MV-4-11 (cell line): ENCODE measurements at regions not wholly inside any gene's neighbourhood (a gene's known extent, or its start where the extent isn't known, plus 50 kb on each side); places are given as distances from the start of the nearest gene placed in this dataset.
"Not testable (repeated sequence)": the region's sequence is repeated elsewhere in the genome, so short reads cannot be mapped to it uniquely, and the experiment has no call there.

Source experiments
- DNase-seq: peaks from one replicate; lab custom pipeline; 2025; lab: John Stamatoyannopoulos, UW

DNA sequence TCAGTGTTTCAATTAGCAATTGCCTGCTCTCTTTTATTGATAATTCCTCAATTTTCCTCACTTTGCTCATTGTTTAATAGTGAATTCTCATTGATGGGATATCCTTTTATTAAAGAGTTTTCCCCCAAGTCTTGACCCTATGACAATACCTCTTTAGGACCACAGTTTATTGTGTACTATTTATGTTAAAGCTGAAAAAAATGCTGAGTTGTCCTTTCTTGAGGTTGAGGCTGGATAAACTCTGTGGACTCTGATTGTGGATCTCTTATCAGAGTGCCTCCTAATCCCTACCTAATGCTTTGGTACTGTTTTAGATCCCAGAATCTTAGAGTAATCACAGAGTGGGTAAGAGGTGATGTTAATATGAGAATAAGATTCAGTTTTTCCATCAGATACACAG lies 416.3 kb upstream of the GBE1 start:
- no peak for DNase-seq

DNA sequence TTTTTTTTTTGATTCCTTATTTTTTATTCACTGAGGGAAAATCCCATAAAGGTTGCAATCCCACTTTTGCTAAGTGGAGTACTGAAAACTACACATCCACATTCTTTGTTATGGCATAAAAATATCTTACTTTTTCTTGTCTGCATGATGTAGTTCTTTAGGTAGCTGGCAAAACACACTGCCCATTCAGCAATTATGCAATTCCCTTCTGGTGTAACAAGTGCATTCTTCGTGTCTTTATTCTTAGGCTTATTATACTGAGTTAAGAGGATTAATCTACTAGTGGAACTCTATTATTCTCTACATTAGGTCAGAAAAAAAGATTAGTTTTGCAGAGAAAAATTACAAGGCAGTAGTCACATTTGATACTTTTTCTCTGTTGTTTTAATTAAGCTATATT lies 403.8 kb upstream of the GBE1 start:
- no peak for DNase-seq

DNA sequence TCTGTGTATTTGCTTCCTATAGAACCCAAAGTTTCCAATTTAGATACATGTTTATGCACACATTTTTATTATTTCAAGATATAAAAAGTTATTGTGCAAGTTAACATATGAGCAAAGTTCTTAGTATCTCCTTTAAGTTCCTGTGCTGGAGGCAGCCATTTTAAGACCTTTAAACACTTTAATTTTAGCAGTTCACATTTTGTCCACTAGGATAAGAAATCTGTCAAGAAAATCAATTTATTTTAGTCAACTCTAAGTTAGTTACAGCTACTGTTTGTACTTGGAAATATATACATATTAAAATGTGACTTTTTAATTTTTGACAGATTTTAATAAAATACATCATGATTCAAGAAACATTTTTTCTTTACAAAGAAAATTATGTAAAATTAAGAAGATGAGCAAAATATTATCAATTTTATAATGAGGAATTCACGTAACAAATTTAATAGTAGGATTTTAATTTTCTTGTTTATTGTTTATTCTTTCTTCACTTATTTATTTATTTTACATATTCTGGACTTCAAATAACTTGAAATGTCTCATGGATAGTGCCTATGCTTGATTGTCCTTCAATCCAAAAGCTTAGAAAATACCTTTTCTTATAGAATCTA lies 402.6 kb upstream of the GBE1 start:
- DNase-seq, result peak; percentile 4

DNA sequence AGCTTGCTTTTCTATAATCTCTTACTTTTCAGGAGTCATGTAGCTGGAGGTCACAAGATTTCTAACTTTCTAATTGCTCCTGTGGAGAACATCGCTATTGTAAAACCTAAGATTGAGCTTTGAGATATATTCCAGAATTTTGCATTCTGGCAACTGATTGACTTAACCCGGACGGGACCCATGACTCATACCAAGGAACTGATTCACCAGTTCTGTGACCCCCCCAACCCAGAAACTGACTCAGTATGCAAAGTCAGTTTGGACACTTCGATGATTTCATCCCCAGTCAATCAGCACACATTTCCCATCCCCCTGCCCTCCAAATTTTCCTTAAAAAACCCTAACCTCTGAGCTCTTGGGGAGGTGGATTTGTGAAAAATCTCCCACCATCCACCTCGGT lies 396.5 kb upstream of the GBE1 start:
- no peak for DNase-seq

DNA sequence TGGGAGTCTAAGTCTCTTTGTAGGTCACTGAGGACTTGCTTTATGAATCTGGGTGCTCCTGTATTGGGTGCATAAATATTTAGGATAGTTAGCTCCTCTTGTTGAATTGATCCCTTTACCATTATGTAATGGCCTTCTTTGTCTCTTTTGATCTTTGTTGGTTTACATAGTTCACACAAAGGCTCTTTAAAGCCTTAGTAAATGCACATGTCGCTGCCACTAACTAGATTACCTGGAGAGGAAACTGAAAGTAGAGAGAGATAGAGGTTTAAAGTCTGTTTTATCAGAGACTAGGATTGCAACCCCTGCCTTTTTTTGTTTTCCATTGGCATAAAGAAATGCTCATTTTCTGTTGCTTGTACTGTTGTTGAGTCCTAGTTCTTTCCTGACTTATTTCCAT lies 392.4 kb upstream of the GBE1 start:
- not testable (repeated sequence) for DNase-seq

DNA sequence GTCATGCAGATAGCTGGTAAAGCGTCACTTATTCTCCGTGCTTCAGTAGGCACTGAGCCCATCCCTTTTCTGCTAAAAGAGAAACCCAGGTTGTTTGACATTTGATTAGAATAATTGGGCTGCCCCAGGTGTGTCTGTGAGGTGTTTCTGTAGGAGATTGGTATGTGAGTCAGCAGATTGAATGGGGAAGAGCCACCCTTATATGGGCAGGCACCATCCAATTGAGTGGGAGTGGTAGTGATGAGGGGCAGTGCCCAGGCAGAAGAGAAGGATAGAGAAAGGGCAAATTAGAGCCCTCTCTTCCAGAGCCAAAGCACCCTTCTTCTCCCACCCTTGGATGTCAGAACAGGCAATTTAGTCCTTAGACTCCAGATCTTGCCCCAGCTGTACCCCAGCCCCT lies 384.3 kb upstream of the GBE1 start:
- DNase-seq, result no peak

DNA sequence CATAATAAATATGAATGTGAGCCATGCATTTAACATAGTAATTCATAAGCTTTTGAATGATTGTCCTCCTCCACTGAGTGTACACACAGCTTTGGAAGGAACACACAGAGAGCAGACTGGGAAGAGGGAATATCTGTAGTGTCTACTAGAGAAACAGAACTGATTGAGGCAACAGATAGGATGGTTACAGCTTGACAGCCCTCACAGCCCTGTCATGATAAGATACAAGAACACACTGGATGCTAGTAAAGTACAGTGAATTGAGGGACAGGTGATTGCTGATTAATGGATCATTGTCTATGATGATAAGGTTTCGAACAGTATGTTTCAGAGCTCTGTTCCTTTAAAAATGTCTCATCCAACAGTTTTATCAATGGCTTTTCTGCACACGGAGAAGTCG lies 383.4 kb upstream of the GBE1 start:
- DNase-seq, result no peak

DNA sequence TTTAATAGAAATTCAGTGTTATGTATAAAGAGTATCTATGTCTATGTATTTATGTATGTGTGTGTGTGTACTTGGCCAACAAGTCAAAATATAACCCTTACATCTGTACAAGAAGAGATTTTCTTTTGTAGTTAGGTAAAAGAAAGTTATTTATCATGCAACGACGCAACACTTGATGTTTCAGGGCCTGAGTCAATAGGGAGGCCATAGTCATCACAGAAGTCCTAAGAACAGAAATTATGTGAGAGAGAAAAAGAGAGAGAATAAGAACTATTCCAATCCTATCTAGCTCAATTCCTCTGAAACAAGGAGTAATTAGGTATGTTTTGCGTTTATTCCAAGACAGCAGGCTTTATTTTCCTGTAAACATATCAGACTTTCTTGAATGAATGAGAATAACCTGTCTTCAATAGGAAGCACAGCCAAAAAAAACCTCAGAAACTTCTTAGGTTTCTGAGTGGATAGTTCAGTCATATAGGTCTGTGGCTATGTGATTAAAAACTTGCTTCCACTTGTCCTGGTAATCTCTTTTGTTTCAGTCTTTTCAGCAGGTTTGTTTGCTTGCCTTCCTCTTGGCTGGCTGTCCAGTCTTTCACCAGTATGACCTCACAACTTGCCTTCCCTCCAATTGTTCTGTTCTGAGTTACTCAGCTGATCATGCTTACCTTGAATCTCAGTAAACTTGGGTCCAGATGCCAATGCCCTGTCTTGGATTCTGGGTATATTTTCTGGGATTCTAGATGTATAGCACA lies 382.4 kb upstream of the GBE1 start:
- no peak for DNase-seq

DNA sequence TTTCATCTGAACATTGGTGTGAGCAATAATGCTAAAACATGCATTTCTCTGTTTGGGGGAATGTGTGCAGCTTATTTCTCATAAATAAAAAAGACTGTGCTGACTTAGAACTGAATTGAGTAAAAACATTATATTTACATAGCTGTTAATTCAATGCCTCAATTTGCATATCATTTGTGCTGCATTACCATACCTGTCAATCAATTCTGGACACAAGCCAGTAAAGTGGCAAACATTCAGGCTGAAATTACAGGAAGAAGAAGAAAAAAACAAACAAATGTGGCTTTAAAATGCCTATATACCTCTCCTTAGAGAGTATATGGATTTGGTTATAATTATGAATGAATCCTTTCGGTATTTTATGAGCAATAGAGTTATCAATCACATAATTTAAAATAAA lies 380.1 kb upstream of the GBE1 start:
- DNase-seq, result no peak

DNA sequence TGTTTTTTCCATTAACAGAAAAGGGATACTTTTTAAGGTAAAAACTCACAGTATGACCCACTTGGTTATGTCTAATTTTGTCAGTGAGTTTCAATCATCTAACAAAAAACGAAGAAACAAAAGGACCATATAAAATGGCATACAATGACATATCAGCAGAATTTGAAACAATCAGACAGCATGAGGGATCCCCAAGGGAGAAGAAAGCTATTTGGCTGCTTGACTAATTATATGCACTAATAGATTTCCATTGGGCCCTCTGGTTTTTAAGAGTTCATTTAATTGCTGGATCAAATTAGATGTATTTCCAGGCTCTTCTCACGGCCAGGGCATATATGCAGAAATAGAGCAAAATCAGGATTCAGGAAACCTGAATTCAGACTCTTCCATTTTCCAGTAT lies 376.4 kb upstream of the GBE1 start:
- DNase-seq, result no peak

DNA sequence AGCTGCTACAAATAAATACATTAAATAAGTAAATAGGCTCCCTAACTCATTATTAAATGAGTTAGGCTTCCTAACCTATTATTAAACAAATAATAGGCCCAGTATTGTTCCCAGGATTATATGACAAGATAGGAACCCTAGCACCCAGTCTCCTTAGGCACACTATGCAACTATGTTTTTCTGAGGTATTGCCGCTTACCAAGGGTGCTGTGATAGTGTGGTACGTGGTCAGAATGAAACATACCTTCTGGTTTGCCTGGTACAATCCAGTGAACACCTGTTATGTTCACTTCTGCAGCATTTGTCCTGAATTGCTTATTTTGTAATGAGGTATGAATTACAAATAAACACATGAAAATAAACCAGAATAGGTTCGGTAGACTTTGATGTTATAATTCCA lies 375.6 kb upstream of the GBE1 start:
- DNase-seq, result no peak

DNA sequence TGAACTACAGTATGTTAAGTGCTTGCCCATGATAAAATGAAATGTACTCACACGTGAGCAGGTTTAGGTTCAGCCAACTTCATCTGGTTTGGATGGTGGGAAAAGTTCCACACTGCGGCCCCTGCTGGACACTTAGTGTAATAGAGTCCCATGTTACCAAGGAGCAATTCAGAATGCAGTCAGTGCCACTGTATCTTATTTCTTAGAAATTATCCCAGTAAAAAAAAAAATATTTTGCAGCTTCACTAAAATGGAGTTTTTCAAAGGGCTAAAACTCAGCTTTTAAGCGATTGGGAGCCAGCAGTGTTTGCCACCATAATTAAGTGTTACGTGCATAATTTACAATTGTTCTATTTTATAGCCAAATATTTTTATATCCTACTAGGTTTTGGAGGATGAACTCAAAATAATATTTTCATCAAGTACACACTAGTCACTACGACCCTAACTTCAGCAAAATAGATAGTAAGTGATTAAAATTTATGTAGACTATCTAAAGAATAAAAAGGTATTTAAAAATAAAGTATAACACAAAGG lies 371.7 kb upstream of the GBE1 start:
- DNase-seq, result peak; percentile 24

DNA sequence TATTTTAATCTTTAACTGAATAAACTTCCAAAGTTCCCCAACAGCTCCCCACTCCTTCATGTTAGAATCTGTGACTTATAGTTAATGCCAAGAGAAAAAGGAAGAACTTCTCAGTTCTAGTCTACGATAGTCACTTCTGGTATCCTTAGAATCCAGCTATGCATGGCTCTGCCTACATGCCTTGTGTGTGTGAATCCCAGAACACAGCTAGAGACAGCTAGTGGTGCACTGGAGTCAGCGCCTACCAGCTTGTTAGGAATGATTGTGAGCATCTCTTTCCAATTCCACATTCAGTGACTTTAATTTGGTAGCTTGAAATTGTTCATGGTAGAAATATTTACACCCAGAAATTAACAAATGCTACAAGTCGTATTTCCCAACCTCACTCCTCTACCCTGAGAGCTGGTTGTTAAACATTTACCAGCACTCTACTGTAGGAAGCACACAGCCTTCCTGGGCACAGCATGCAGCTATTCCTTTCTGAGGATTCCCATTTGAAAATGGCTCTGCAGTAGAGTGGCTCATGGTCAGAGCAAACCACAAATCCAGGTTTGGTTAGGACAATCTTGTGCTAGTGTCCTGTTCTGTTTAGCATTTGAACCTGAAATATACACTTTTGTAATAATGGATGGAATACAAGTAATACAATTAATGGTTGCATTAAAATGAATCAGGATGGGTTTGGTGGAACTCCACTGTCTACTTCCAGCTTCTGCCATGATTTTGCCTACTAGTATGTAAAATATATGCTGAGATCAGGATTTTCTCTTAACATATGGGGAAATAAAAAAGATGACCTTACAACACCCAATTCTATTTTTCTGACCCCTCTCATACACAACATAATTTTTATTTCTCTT lies 371.0 kb upstream of the GBE1 start:
- DNase-seq, result no peak

DNA sequence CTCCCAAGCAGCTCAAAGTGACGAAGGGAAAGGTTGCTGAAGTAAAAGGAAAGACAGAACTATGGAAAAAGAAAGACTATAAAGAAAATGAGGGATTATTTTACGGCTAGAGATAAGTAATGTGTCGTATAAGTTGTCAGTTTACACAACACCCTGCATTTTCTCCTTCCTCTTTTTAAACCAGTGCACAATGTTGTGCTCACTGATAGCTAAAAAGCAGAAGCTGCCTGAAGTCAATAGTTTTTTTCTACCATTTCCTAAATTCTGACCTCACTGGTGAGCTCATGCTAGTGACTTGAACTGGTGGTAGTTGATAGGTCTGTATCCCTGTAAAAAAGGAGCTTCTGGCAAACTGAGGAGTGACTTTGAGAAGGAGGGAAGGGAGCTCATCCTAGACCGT lies 368.6 kb upstream of the GBE1 start:
- peak; percentile 91 for DNase-seq

DNA sequence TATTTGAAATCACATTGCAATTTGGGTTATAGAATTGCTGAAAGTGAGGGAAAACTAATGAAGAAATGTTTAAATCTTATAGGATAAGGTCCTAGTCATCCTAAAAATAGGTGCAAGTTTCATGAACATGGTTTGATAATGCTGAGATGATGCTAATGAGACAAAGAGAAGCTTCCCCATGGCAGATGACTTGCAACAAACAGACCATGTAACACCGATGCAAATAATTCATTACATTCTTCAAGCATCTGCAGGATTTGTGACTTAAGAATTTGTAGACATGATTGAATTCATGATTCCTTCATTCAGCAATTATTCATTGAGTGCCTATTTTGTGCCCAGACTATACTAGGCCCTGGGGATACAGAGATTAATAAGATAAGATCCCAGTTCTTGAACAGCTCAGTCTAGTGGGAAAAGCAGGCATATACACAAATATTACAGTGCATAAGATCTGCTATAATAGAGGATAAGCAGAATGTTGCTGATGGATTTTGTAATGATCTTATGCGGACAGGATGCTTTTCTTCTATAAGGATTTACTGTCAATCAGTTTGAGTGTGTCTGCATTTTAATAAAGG lies 367.9 kb upstream of the GBE1 start:
- DNase-seq, result no peak

DNA sequence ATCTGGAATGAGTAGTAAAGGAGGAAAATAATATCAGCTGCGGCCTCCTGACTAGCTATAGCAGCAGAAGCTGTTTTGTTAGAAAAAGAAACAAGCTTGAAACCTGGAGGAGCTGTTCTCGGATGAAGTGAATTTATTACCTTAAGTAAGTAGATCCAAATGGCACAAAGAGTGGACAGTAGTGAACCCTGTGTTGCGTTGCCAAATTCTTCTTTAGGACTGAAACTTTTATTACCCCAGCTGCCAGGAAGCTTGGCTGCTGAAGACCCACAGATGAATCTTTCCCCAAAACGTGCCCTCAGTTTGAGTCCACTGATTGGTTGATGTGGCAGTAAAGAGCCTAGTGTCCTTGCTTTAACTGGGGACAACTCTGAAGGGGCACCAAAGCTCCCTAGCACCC lies 366.8 kb upstream of the GBE1 start:
- no peak for DNase-seq

DNA sequence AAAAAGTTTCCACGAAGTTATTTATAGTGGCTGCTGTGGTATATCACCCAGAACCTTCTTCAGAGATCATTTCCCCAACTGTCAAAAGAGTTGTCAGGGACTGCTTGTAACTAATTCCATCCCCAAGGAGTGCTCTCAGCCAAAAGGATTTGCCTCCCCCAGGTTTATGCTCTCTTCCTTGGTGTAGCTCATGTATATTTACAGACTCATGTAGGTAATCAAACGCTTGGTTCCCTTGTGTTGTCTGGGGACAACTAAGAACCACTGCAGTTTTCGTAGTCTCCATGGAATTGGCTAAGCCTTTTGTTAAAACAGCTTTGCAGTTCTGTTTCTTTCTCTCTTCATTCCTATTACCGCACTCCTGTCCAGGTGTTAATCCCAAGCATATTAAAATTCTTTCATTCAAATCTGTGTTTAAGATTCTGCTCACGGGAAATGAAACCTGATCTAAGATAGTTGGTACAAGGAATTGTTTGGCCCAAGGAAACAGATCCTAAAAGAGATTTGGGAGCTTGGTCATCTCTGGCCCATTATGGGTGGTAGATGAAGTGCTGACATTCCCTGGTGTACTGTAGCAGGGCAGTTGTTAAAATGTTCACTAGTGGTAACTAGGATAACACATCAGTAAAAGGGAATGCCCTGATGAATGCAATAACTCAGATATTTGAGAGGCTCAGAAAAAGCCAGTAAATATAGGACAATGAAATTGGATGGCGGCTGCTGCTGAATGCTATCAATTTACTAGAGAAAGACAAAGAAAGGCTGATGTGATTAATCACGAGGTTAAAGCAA lies 361.3 kb upstream of the GBE1 start:
- no peak for DNase-seq

DNA sequence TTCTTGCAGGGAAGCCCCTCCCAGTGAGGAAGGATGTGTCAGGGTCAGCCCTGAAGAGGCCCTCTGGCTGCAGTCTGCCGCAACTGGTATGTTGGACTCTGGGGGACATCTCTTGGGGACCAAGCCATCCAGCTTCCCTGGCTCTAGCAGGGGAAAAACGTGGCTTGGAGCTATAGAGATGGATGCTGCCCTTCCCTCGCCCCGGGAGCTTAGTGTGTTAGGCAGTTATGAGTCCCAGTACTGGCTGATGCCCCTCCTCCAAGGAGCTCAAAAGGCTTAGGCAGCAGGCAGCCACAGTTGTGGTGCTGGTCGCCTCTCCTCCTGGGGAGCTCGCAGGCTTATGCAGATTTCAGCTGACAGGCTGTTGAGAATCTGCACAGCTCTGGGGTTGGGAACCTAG lies 353.1 kb upstream of the GBE1 start:
- no peak for DNase-seq

DNA sequence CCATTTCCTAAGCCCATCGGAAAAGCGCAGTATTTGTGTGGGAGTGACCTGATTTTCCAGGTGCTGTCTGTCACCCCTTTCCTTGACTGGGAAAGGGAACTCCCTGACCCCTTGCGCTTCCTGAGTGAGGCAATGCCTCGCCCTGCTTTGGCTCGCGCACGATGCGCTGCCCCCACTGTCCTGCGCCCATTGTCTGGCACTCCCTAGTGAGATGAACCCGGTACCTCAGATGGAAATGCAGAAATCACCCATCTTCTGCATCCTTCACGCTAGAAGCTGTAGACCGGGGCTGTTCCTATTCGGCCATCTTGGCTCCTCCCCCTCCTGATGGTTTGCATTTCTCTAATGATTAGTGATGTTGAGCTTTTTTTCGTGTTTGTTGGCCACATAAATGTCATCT lies 349.3 kb upstream of the GBE1 start:
- not testable (repeated sequence) for DNase-seq

DNA sequence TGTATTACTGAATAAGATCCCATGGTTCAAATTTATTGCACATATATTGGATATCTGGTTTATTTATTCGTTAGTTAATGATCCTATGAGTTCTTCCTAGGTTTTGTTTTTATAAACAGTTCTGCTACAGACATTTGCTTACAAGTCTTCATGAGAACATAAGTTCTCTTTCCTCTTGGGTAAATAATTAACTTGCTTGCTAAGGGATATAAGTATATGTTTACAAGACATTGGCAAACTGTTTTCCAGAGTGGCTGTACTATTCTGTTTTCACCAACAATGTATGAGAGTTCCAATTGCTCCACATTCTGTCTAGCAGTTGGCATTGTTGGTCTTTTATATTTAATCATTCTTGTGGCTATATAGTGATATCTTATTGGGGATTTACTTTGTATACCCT lies 341.8 kb upstream of the GBE1 start:
- no peak for DNase-seq

DNA sequence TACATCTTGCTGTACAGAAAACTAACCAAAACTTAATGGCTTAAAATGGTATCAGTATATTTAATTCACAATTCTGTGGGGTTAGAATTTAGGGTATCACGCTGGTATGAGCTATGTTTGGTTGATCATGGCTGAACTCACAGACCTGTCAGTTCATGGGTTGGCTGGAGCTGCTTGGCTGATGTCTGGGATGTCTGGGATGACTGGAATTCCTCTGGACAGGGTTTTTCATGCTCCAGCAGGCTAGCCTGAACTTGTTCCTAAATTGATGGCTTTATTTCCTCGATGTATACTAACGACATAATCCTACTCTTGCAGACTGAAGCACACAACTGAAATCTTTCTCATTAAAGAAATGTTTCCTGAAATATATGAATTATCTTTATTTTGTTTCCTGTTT lies 338.9 kb upstream of the GBE1 start:
- no peak for DNase-seq

DNA sequence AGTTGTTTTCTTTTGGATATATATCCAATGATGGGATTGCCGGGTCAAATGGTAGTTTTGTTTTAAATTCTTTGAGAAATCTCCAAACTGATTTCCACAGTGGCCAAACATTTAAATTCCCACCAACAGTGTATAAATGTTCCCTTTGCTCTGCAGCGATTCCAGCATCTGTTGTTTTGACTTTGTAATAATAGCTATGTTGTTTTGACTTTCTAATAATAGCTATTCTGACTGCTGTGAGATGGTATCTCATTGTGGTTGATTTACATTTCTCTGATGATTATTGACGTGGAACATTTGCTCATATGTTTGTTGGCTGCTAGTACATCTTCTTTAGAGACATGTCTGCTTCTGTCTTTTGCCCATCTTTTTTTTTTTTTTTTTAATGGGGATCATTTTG lies 332.2 kb upstream of the GBE1 start:
- DNase-seq, result no peak
